Pancreas (tissue), 10 donors: ENCODE measurements at regions not wholly inside any gene's neighbourhood (a gene's known extent, or its start where the extent isn't known, plus 50 kb on each side); places are given as distances from the start of the nearest gene placed in this dataset.

Experiments used
- ATAC-seq, 4 donors: fragments of 200-7000 bp; cut with Tn5 transposase; one replicate each; pipeline versions ENCODE4 v1.8.0 to v1.9.1; 2020; ENCODE audit warnings: mild to moderate bottlenecking in 4 of 4, moderate library complexity in 4 of 4
- DNase-seq, 6 donors: peaks; one replicate each; pipeline ENCODE4 v3.0.0-alpha.2; 2020
- FAIRE-seq: peaks from 2 replicates; lab custom pipeline; 2012; peaks lifted over from hg19 to GRCh38; lab: Jason Lieb, UNC
- H3K27ac ChIP-seq, 4 donors: fragments of 200-600 bp; sonication (generic); 1 replicate in 3 of 4; 2 replicates in 1 of 4; pipeline versions ENCODE4 v1.5.0 to v1.8.0; 2020
- H3K27me3 ChIP-seq, 4 donors: fragments of 200-600 bp; one replicate each; pipeline ENCODE4 v1.8.0; 2021
- H3K36me3 ChIP-seq, 3 donors: fragments of 200-600 bp; sonication (generic) in 1 of 3; one replicate each; pipeline versions ENCODE4 v1.5.0 to v1.8.0; 2020 to 2021
- H3K4me1 ChIP-seq, 3 donors: fragments of 200-600 bp; one replicate each; pipeline ENCODE4 v1.8.0; 2021
- H3K4me3 ChIP-seq, 4 donors: fragments of 200-600 bp; sonication (generic) in 2 of 4; one replicate each; pipeline versions ENCODE4 v1.5.0 to v1.8.0; 2020 to 2021
- H3K9me3 ChIP-seq, 4 donors: fragments of 200-600 bp; one replicate each; pipeline ENCODE4 v1.8.0; 2021
- CTCF ChIP-seq, 4 donors: fragments of 200-600 bp; sonication (generic) in 3 of 4; IDR thresholded peaks; one replicate each; pipeline versions ENCODE4 v1.5.0 to v1.8.0; 2021; ENCODE audit warnings: antibody characterized with exemption in 4 of 4
- WGBS, 2 donors: extraction: QIAGEN DNeasy Blood & Tissue Kit; methylation state at CpG; one replicate each; pipeline ENCODE4 v1.1.7; 2013; 5-methylcytosine and 5-hydroxymethylcytosine counted together
- intact Hi-C, 3 donors: fragments of 100-400 bp; cut with DNase I; formaldehyde crosslinking; loops; one replicate each; pipeline versions ENCODE4 v1.11.1 to v1.14.2; 2022
- donor health status: healthy with polysubstance abuse.
- donor health status: DM: no; HTN: no; CAD: no; lungs with moderate emphysema.
- donor health status: DM: no; HTN: no; CAD: no.
- donor health status: control.
- donor health status: control.
- donor health status: Bipolar disorder and iron deficiency.
- donor health status: DM: yes; HTN: yes; CAD: no.
- donor health status: DM: no; HTN: no; CAD: no.
- donor health status: DM: no; HTN: no; CAD: no.
- donor health status: DM: yes; HTN: yes; CAD: no.

GRCh38 chr2:67229706-67230105, 167.4 kb upstream of the ETAA1 start:
- Histone ChIP-seq H3K27ac (no peak overlapping the region), H3K4me1 (peaks cover 5 to 12% (median 10%) of the 10 kb centered on the region in 3 donors), H3K36me3 (no peaks in the 10 kb centered on the region), H3K9me3 (no peaks in the 10 kb centered on the region), H3K4me3 (no peak overlapping the region), H3K27me3 (no peaks in the 10 kb centered on the region)
- no peak for FAIRE-seq
- no peak for ATAC-seq
- intact Hi-C loops = no loop called here
- TF ChIP-seq CTCF (IDR thresholded peaks at IDR 0.05) = no peak
- no peak for DNase-seq

DNA sequence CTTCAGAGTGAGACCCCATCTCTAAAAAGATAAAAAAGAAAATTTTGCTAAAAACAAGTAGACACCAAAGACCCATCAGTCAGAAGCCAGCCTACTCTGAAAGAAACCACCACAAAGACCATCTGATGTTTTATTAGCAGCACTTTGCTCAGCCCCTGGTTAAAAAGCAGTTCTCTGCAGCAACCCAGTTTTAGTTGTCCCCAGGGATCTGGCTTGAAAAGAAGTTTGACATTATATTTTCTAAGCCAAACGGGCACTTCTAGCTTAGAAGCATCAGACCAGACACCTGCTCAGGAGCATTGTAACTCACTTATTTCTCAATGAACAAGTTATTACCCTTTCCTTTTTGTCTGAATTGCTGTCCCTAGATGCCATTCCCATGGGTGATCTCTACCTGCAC, 164.2 kb upstream of the ETAA1 start:
- no peaks in the 10 kb centered on the region for H3K4me1 ChIP-seq
- no peaks in the 10 kb centered on the region for H3K36me3 ChIP-seq
- FAIRE-seq (no peak), ATAC-seq (no peak), DNase-seq (no peak)
- no peak overlapping the region for H3K27ac ChIP-seq
- H3K9me3 ChIP-seq = no peaks in the 10 kb centered on the region
- intact Hi-C loops = no loop called here
- H3K27me3 ChIP-seq = no peaks in the 10 kb centered on the region
- TF ChIP-seq CTCF (IDR thresholded peaks at IDR 0.05) = no peak
- no peak overlapping the region for H3K4me3 ChIP-seq
- 76 to 90% methylated on average over 1 of the region's 1 CpG for WGBS, 2 donors

GRCh38 chr2:67234440-67234839, 162.7 kb upstream of the ETAA1 start:
- intact Hi-C loops = no loop called here
- no peak overlapping the region for H3K4me3 ChIP-seq
- 50 to 56% methylated on average over 3 of the region's 3 CpGs for WGBS, 2 donors
- no peak overlapping the region for H3K27ac ChIP-seq
- H3K27me3 ChIP-seq = no peaks in the 10 kb centered on the region
- peak in 3 of 4 donors; percentile 36 to 47 (median 42) for TF ChIP-seq CTCF (IDR thresholded peaks at IDR 0.05)
- H3K9me3 ChIP-seq = no peaks in the 10 kb centered on the region
- H3K4me1 ChIP-seq = no peaks in the 10 kb centered on the region
- H3K36me3 ChIP-seq = no peaks in the 10 kb centered on the region
- FAIRE-seq (no peak), ATAC-seq (peak; percentile 85 to 100 (median 98)), DNase-seq (peak in 3 of 6 donors; percentile 38 to 55 (median 47))

DNA sequence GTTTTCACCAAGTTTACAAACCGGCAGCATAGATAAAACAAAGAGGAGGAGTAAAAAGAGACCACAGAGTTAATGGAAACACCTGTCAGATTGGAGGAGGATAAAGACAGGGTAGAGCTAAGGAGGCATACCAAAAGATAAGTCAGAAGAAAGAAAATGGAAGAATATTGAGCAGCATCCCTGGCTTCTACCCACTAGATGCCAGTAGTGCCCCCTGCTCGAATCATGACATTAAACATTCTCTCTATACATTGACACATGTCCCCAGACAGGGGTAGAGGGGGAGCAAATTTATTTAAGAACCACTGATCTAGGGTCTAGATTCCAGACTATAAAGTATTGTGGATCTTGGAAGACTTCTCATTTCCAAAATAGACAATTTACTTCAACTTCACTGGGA, 159.8 kb upstream of the ETAA1 start:
- no peak overlapping the region for H3K27ac ChIP-seq
- no peaks in the 10 kb centered on the region for H3K4me1 ChIP-seq
- no peak for TF ChIP-seq CTCF (IDR thresholded peaks at IDR 0.05)
- FAIRE-seq (no peak), DNase-seq (no peak), ATAC-seq (no peak)
- H3K36me3 ChIP-seq = no peaks in the 10 kb centered on the region
- H3K9me3 ChIP-seq = no peaks in the 10 kb centered on the region
- WGBS, 2 donors = 78 to 87% methylated on average over 2 of the region's 2 CpGs
- no peak overlapping the region for H3K4me3 ChIP-seq
- intact Hi-C loops = no loop called here
- H3K27me3 ChIP-seq = no peaks in the 10 kb centered on the region

DNA sequence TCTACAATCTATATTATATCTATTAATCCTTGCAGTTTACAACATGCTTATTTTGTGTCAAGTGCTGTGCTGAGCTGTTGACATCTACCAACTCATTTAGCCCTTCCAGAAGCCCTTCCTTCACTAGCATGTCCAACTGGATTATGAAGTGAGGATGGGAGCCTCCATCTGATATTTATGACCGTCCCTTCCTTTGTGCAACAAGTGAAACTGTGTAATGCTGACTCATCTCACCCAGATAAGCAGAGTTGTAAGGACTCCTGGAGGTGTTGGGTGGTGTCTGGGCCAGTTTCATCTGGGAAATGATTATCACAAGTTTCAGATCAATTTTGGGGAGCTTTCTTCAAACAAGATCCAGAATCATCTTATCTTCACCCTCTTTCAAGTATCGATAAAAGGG, 156.6 kb upstream of the ETAA1 start:
- 95 to 97% methylated on average over 2 of the region's 2 CpGs for WGBS, 2 donors
- H3K27ac ChIP-seq = no peak overlapping the region
- H3K36me3 ChIP-seq = no peaks in the 10 kb centered on the region
- no peaks in the 10 kb centered on the region for H3K27me3 ChIP-seq
- DNase-seq = no peak
- H3K9me3 ChIP-seq = no peaks in the 10 kb centered on the region
- no peak for FAIRE-seq
- H3K4me1 ChIP-seq = no peaks in the 10 kb centered on the region
- no peak for TF ChIP-seq CTCF (IDR thresholded peaks at IDR 0.05)
- no peak for ATAC-seq
- intact Hi-C loops = no loop called here
- no peak overlapping the region for H3K4me3 ChIP-seq
